GM12878 (cell line): ENCODE measurements at regions not wholly inside any gene's neighbourhood (a gene's known extent, or its start where the extent isn't known, plus 50 kb on each side); places are given as distances from the start of the nearest gene placed in this dataset.

Experiments used
- ATAC-seq: fragments of 200-7000 bp; cut with Tn5 transposase; 3 replicates; pipeline ENCODE4 v1.9.1; 2020; ENCODE audit warnings: mild to moderate bottlenecking, moderate library complexity
- BruUV-seq: library from RNA; stranded (reverse); fragments of 400-500 nt; replicated peaks from 2 replicates; lab custom pipeline; 2021; lab: Mats Ljungman, UMichigan
- CTCF ChIA-PET: fragments of 300-600 bp; sonication (Branson Sonifier 250); formaldehyde crosslinking; extraction: SDS; loops from one replicate; lab custom pipeline; 2021; ENCODE audit warnings: inconsistent platforms; lab: Yijun Ruan, JAX
- POLR2A ChIA-PET: fragments of 350-600 bp; formaldehyde crosslinking; extraction: SDS; loops from one replicate; lab custom pipeline; 2021; ENCODE audit warnings: inconsistent platforms; lab: Charles Lee
- RAD21 ChIA-PET: fragments of 300-600 bp; sonication (Branson Sonifier 250); formaldehyde crosslinking; loops from one replicate; lab custom pipeline; 2023; ENCODE audit warnings: antibody characterized with exemption; ENCODE audit not compliant: unreplicated experiment; lab: Charles Lee
- SMC1A ChIA-PET: fragments of 300-600 bp; sonication (Branson Sonifier 250); formaldehyde crosslinking; loops from one replicate; lab custom pipeline; 2023; ENCODE audit not compliant: unreplicated experiment, uncharacterized antibody; lab: Charles Lee
- DNase-seq: peaks from one replicate; pipeline ENCODE4 v3.0.0-alpha.2; 2011; ENCODE audit warnings: low read depth, low spot score
- FAIRE-seq: peaks from 3 replicates; lab custom pipeline; 2011; peaks lifted over from hg19 to GRCh38; lab: Jason Lieb, UNC
- H2AFZ ChIP-seq: 2 replicates; pipeline ENCODE4 v1.6.0; 2011; ENCODE audit warnings: low read depth, low read length, control low read depth; ENCODE audit not compliant: control insufficient read depth
- H3K27ac ChIP-seq: 2 replicates; pipeline ENCODE4 v1.5.1; 2011; ENCODE audit warnings: control low read depth; ENCODE audit not compliant: control insufficient read depth, insufficient read depth
- H3K27me3 ChIP-seq, 2 experiments: replicated peaks in 1 of 2; 2 replicates each; pipeline versions ENCODE4 v1.6.0 to v1.6.1; 2011; ENCODE audit warnings: low read length in 1 of 2; ENCODE audit not compliant: control insufficient read depth in 2 of 2, insufficient read depth in 2 of 2
- H3K36me3 ChIP-seq, 2 experiments: 2 replicates each; pipeline ENCODE4 v1.5.1; 2011; ENCODE audit warnings: low read length in 1 of 2; ENCODE audit not compliant: control insufficient read depth in 2 of 2, insufficient read depth in 2 of 2
- H3K4me1 ChIP-seq: 2 replicates; pipeline ENCODE4 v1.6.1; 2011; ENCODE audit warnings: mild to moderate bottlenecking, low read length, moderate library complexity, mixed read lengths; ENCODE audit not compliant: control insufficient read depth, insufficient read depth
- H3K4me2 ChIP-seq: 2 replicates; pipeline ENCODE4 v1.6.0; 2011; ENCODE audit warnings: control low read depth; ENCODE audit not compliant: control insufficient read depth, insufficient read depth
- H3K4me3 ChIP-seq: fragments of 200-600 bp; sonication (generic); 2 replicates; pipeline ENCODE4 v1.5.1; 2016
- H3K79me2 ChIP-seq: 2 replicates; pipeline ENCODE4 v1.6.0; 2011; ENCODE audit warnings: low read length; ENCODE audit not compliant: control insufficient read depth, insufficient read depth
- H3K9ac ChIP-seq: 2 replicates; pipeline ENCODE4 v1.8.0; 2011; ENCODE audit warnings: low read length, control low read depth, mixed read lengths; ENCODE audit not compliant: control insufficient read depth, insufficient read depth
- H3K9me3 ChIP-seq: replicated peaks from 3 replicates; pipeline ENCODE4 v1.5.1; 2011; ENCODE audit warnings: mild to moderate bottlenecking, low read length; ENCODE audit not compliant: control insufficient read depth, insufficient read depth
- H4K20me1 ChIP-seq: 2 replicates; pipeline ENCODE4 v1.6.0; 2011; ENCODE audit not compliant: control insufficient read depth, insufficient read depth
- MYC ChIP-seq: IDR thresholded peaks from 2 replicates; pipeline ENCODE4 v1.6.1; 2011; ENCODE audit warnings: mild to moderate bottlenecking, low read length, moderate library complexity, inconsistent platforms; ENCODE audit not compliant: insufficient read depth, insufficient replicate concordance, insufficient read length, severe bottlenecking
- NR2C1 ChIP-seq: fragments of 450-650 bp; IDR thresholded peaks from 2 replicates; pipeline ENCODE4 v1.6.1; 2017; ENCODE audit warnings: antibody characterized with exemption, mild to moderate bottlenecking, moderate library complexity
- PAX5 ChIP-seq: IDR thresholded peaks from 2 replicates; pipeline ENCODE4 v1.6.1; 2011; ENCODE audit warnings: low read depth, low read length, borderline replicate concordance
- PML ChIP-seq: IDR thresholded peaks from 2 replicates; pipeline ENCODE4 v1.6.1; 2012; ENCODE audit warnings: low read length, inconsistent platforms
- SMC3 ChIP-seq: IDR thresholded peaks from 2 replicates; pipeline ENCODE4 v1.6.1; 2011; ENCODE audit warnings: low read length, improper control_type of control experiment, borderline replicate concordance
- ZNF217 ChIP-seq: fragments of 450-650 bp; IDR thresholded peaks from 2 replicates; pipeline ENCODE4 v1.6.1; 2017; ENCODE audit warnings: antibody characterized with exemption, mild to moderate bottlenecking
- WGBS: methylation state at CpG from one replicate; pipeline ENCODE4 v1.1.6; 2016; ENCODE audit warnings: low lambda C conversion rate; ENCODE audit not compliant: insufficient replicate concordance, insufficient coverage; ENCODE audit errors: missing lambda C conversion rate; 5-methylcytosine and 5-hydroxymethylcytosine counted together
- in situ Hi-C: fragments of 300-500 bp; cut with MboI; formaldehyde crosslinking; loops from 9 replicates; pipeline ENCODE4 v1.14.3; 2018; ENCODE audit warnings: mixed read lengths
- intact Hi-C: fragments of 100-400 bp; cut with micrococcal nuclease; formaldehyde crosslinking; loops from one replicate; pipeline ENCODE4 v1.14.2; 2022; ENCODE audit not compliant: unreplicated experiment

- RAD21 ChIA-PET: no interaction called here
- no TSS peak for BruUV-seq
- 13% methylated on average over 4 of the region's 5 CpGs for WGBS
- no peaks in the 10 kb centered on the region for H3K36me3 ChIP-seq
- H4K20me1 ChIP-seq: no peaks in the 10 kb centered on the region
- H3K4me3 ChIP-seq: no peak overlapping the region
- SMC1A ChIA-PET: interaction anchor here (0.6 kb wide), 1 partner anchor 500 kb away, joined by 3 read pairs; no protein-coding TSS in a partner anchor
- TF ChIP-seq SMC3 (no peak), ZNF217 (no peak), PML (no peak)
- POLR2A ChIA-PET: no interaction called here
- no peaks in the 10 kb centered on the region for H3K4me1 ChIP-seq
- CTCF ChIA-PET: interaction anchor here (1.8 kb wide), 1 partner anchor 12 kb away, joined by 4 read pairs; no protein-coding TSS in a partner anchor
- DNase-seq (no peak), ATAC-seq (no peak), FAIRE-seq (no peak)
- H3K27me3 ChIP-seq: no peaks in the 10 kb centered on the region
- no peak overlapping the region for H3K4me2 ChIP-seq
- no peak overlapping the region for H3K9ac ChIP-seq
- H3K27ac ChIP-seq: no peak overlapping the region
- in situ Hi-C loops (no loop called here), intact Hi-C loops (no loop called here)
- H3K79me2 ChIP-seq: no peaks in the 10 kb centered on the region
- no peak overlapping the region for H2AFZ ChIP-seq
- no peaks in the 10 kb centered on the region for H3K9me3 ChIP-seq
Observed at GRCh38 chr3:68342426-68342825, 589.9 kb downstream of the TAFA4 start.

DNA sequence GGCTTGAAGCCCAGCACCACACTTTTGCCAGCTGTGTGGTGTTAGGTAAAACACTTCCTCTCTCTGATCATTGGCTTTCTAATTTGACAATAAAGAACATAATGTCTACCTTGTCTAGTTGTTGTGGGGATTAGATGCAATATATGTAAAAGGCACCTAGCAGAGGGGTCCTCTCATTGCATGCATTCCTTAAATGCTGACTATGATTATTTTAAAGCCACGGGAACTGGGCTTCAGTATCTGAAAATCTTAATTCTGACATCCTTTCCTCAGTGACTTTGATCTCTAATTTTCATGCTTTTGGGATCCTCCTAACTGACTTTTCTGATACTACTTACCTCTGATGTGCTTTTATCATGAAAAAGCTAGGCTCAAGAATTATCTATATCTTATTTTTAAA lies 596.3 kb downstream of the TAFA4 start:
- FAIRE-seq: no peak
- intact Hi-C loops: no loop called here
- H3K9ac ChIP-seq: no peak overlapping the region
- no peak overlapping the region for H3K27ac ChIP-seq
- ATAC-seq: no peak
- H3K4me1 ChIP-seq: no peaks in the 10 kb centered on the region
- POLR2A ChIA-PET: interaction anchor here (1.1 kb wide), 1 partner anchor 9 kb away, joined by 3 read pairs; no protein-coding TSS in a partner anchor
- CTCF ChIA-PET: no interaction called here
- H3K79me2 ChIP-seq: no peaks in the 10 kb centered on the region
- no peak for DNase-seq
- RAD21 ChIA-PET: no interaction called here
- SMC1A ChIA-PET: no interaction called here
- in situ Hi-C loops: no loop called here
- TF ChIP-seq MYC (no peak), PAX5 (no peak), NR2C1 (no peak)
- no TSS peak for BruUV-seq
- H4K20me1 ChIP-seq: no peaks in the 10 kb centered on the region
- no peak overlapping the region for H2AFZ ChIP-seq
- H3K9me3 ChIP-seq: no peaks in the 10 kb centered on the region
- no peak overlapping the region for H3K4me3 ChIP-seq
- 0% methylated on average over 1 of the region's 1 CpG for WGBS
- H3K27me3 ChIP-seq: no peaks in the 10 kb centered on the region
- H3K36me3 ChIP-seq: no peaks in the 10 kb centered on the region
- H3K4me2 ChIP-seq: no peak overlapping the region
